Hepatocyte (in vitro differentiated cells): ENCODE measurements at regions not wholly inside any gene's neighbourhood (a gene's known extent, or its start where the extent isn't known, plus 50 kb on each side); places are given as distances from the start of the nearest gene placed in this dataset.
"Not testable (repeated sequence)": the region's sequence is repeated elsewhere in the genome, so short reads cannot be mapped to it uniquely, and the experiment has no call there.

Source experiments
- CTCF ChIP-seq: fragments of 200-600 bp; sonication (generic); IDR thresholded peaks from 2 replicates; pipeline ENCODE4 v1.5.1; 2016; ENCODE audit warnings: antibody characterized with exemption, mild to moderate bottlenecking; ENCODE audit not compliant: poor library complexity
- EZH2 ChIP-seq: fragments of 200-600 bp; sonication (generic); IDR thresholded peaks from 2 replicates; pipeline ENCODE4 v1.6.1; 2016; ENCODE audit warnings: antibody characterized with exemption, mild to moderate bottlenecking, borderline replicate concordance
- EZH2phosphoT487 ChIP-seq: fragments of 200-600 bp; sonication (generic); IDR thresholded peaks from one replicate; pipeline ENCODE4 v1.6.1; 2018; ENCODE audit warnings: antibody characterized with exemption, mild to moderate bottlenecking, low read depth, moderate library complexity; ENCODE audit not compliant: unreplicated experiment, severe bottlenecking

DNA sequence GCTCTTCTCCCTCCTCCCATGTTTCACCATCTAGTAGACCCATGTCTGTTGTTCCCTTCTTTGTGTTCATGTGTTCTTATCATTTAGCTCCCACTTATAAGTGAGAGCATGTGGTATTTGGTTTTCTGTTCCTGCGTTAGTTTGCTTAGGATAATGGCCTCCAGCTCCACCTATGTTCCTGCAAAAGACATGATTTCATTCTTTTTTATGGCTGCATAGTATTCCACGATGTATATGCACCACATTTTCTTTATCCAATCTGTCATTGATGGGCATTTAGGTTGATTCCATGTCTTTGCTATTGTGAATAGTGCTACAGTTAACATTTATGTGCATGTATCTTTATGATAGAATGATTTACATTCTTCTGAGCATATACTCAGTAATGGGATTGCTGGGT lies 115.6 kb upstream of the ATXN1 start:
- TF ChIP-seq CTCF, EZH2, EZH2phosphoT487: not testable (repeated sequence)
